Right hindlimb (tissue), 1 donor: ENCODE measurements at regions not wholly inside any gene's neighbourhood (a gene's known extent, or its start where the extent isn't known, plus 50 kb on each side); places are given as distances from the start of the nearest gene placed in this dataset.

Experiments
- DNase-seq: peaks from one replicate; pipeline ENCODE4 v3.0.0-alpha.2; 2018

GRCh38 chr2:10985901-10986535 lies 74.3 kb downstream of the KCNF1 start:
- no peak for DNase-seq

GRCh38 chr2:10987439-10987838 lies 75.7 kb downstream of the KCNF1 start:
- DNase-seq: no peak

DNA sequence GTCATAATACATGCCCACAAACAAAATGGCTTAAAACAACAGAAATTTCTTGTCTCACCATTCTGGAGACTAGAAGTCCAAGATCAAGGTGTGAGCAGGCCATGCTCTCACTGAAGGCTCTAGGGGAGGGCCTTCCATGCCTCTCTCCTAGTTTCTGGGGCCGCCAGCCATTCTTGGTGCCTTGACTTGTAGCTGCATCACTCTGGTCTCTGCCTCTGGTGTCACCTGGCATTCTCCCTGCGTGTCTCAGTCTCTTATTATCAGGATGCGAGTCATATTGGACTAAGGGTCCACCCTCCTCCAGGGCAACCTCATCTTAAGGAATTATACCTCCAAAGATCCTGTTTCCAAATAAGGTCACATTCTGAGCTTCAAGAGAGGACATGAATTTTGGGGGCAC lies 76.1 kb downstream of the KCNF1 start:
- no peak for DNase-seq

GRCh38 chr2:10989151-10989550 lies 77.4 kb downstream of the KCNF1 start:
- DNase-seq: no peak

DNA sequence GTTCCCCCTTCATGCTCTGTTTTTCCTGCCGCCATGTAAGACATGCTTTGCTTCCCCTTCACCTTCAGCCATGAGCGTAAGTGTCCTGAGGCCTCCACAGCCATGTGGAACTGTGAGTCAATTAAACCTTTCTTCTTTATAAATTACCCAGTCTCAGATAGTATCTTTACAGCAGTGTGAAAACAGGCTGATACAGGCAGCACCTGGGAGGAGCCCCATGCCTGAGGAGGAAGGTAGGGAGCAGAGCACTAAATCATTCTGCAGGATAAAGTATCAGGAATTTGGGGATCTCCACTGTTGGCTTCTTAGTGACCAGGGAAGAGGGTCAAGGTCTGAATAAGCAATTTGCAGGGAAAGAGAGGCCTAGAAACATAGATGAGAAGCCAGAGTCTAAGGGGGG lies 78.0 kb downstream of the KCNF1 start:
- DNase-seq: no peak

GRCh38 chr2:10990561-10991111 lies 78.9 kb downstream of the KCNF1 start:
- DNase-seq: no peak

DNA sequence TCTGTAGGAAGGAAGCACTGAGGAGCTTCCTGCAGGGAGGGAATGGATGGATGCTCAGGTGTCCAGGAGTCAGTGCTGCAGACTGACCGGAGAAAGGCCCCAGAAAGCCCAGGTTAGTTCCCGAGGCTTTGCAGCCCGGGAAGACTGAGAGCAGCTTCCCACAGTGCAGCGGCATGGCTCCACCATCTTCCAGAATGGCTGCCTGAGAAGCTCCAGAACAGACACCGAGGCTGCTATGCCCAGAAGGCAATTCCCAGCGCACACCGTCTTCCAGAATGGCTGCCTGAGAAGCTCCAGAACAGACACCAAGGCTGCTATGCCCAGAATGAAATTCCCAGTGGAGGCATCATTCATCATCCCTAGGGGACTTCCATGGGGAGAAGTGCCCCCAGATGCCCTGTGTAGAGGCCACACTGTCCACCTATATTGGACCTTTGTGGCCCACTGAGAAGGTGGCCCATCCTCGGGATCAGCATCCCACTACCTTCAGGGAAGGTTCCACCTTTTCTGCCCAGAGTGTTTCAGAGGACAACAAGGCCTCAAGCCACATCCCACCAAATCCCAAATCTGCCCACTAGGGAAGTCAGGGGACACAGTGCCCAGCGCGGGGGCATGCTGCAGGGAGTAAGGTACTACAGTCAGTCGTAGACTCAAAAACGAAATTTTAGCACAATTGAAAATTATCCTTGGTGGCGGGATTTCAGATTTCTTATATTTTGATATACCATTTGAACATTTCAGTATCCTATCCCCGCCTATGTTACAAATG lies 80.5 kb downstream of the KCNF1 start:
- no peak for DNase-seq

- no peak for DNase-seq
Measured at GRCh38 chr2:10993001-10993481, 81.3 kb downstream of the KCNF1 start.

- DNase-seq: no peak
Measured at GRCh38 chr2:10995366-10995970, 83.7 kb downstream of the KCNF1 start.

- DNase-seq: no peak
Measured at GRCh38 chr2:11004199-11004598, 92.5 kb downstream of the KCNF1 start.

GRCh38 chr2:11005032-11005431 lies 93.3 kb downstream of the KCNF1 start:
- no peak for DNase-seq

GRCh38 chr2:11006191-11006590 lies 94.5 kb downstream of the KCNF1 start:
- DNase-seq: no peak

DNA sequence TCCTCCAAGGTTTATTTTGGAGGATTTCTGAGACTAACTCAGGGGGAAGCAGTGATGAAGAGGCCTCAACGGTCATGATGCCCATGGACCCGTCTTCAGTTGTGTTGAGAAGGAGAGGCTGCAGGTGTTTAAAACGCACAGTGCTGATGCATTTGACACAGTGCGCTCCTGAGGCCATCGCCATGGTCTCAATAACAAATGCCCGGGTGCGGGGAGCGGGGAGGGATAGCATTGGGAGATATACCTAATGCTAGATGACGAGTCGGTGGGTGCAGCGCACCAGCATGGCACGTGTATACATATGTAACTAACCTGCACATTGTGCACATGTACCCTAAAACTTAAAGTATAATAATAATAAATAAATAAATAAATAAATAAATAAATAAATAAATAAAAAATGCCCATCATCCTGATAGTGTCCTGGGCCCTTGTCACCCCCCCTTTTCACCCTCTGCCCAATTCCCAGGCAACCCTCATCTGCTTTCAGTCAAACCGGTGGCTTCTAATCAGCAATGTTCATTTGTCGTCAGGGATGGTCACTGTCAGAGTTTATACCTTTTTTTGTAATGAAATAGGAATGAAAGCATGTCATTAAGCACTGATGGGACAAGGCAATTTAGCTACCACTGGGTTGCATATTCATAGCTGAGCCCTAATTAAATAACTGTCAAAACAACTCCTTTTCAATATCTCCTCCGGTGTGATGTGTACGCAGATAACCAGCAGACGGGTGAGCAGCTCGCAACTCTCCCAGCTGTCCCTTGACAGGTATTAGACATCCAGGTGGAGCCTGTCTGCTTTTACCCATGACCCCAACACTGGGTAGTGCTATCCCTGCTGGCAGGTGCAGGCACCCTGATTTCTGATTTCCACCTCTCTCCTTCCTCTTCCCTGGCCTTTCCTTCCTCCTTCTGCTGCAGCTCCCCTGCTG lies 95.9 kb downstream of the KCNF1 start:
- DNase-seq: no peak

DNA sequence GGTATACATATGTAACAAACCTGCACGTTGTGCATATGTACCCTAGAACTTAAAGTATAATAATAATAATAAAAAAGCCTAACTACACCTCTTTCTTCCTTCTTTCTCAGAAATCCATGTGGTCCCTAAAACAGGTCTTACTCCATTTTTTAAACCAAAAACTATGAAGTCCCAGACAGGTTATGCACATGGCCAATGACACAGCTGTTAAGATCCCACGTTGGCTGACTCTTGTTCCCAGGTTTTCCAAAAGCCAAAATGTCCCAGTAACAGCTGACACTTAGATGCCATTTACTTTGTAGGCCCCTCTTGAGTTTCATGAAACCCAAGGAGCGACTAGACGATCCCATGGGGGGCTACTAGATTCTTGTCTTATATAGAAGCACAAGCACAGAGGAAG lies 97.0 kb downstream of the KCNF1 start:
- DNase-seq: no peak

GRCh38 chr2:11009176-11009575 lies 97.4 kb downstream of the KCNF1 start:
- DNase-seq: no peak

DNA sequence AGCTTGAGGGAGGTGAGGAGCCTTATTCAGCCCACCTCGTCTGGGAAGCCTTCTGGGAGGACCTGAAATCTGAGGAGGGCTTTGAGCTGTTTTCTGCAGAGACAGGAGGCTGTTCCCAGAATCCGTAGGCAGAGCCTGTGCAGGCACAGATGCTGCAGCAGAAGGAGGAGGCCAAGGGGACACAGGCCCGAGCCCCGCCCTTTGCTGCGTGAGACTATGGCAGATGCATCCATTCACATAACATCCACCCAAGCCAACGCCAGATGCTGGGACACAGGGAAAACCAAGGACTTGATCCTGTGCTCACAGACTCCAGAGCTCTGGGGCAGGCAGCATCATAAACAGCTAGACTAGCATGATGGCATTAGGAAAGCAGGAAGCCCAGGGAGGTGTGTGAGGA lies 98.2 kb downstream of the KCNF1 start:
- peak; percentile 40 for DNase-seq

GRCh38 chr2:11011359-11011758 lies 99.6 kb downstream of the KCNF1 start:
- no peak for DNase-seq

GRCh38 chr2:11012131-11012693 lies 100.5 kb downstream of the KCNF1 start:
- no peak for DNase-seq

DNA sequence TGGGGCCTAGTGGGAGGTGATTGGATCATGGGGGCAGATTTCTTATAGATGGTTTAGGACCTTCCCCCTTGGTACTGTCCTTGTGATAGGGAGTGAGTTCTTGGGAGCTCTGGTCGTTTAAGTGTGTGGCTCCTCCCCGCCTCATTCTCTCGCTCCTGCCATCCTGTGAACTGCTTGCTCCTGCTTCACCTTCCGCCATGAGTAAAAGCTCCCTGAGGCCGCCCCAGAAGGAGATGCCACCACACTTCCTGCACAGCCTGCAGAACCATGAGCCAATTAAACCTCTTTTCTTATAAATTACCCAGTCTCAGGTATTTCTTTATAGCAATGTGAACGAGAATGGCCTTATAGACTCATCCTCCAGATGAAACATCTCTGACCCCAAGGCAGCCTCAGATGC lies 101.5 kb downstream of the KCNF1 start:
- no peak for DNase-seq

DNA sequence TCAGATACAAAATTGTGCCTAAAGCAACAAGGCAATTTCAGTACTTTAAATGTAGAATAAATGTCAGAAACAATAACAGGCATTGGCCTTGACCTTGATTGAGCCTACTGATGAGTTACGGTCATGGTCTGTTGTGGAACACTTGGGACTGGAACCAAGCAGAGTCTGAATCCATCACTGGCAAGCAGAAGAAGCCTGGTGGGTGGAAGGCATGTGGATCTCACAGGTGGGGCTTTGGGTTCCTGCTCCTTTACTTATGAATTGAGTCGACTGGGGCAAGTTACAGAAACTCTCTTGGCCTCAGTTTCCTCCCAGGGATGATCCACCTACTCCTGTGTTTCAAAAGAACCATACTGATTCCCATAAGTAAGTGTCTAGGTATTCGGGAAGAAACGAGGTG lies 102.3 kb downstream of the KCNF1 start:
- no peak for DNase-seq

DNA sequence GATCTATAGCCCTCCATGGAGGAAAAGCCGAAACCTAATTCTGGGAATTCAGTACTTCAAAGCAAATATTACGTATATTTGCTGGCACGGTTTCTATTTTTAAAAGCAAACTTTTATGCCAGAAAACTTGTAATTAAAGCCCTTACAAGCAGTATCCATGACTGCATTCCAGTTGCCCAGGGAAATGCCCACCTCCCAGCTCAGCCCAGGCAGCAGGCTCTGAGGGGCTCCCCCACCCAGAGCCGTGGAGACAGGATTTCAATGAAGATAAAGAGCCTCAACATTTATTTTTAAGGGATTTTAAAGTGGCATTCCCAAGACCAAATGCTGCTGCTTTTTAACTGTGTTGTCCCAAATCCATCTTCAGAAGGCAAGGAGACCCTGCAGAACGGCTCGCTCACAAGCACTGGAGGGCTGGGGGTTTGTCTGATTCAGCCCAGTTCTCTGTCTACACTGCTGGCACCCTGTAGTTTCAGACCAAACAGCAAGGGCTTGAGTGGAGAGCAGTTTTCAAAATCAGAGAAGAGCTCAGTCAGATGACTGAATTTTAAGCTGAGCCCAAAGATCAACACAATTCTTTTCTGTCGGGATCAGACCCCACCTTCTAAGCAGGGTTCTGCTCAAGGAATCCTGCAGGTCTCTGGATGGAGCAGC lies 105.1 kb downstream of the KCNF1 start:
- no peak for DNase-seq

- DNase-seq: no peak
Measured at GRCh38 chr2:11017921-11018320, 106.2 kb downstream of the KCNF1 start.
